AG08395 (cell line): ENCODE measurements at regions not wholly inside any gene's neighbourhood (a gene's known extent, or its start where the extent isn't known, plus 50 kb on each side); places are given as distances from the start of the nearest gene placed in this dataset.
A peak's percentile ranks its signal among the peaks of the same experiment; 100 is the strongest.
"Not testable (repeated sequence)": the region's sequence is repeated elsewhere in the genome, so short reads cannot be mapped to it uniquely, and the experiment has no call there.

Source experiments
- DNase-seq: peaks from one replicate; pipeline ENCODE4 v3.0.0; 2012; ENCODE audit warnings: mixed read lengths, low spot score

GRCh38 chr6:150456466-150456865 is 87.7 kb downstream of the IYD start:
- DNase-seq = no peak

GRCh38 chr6:150456902-150457643 is 88.3 kb downstream of the IYD start:
- no peak for DNase-seq

- no peak for DNase-seq
These were observed 89.8 kb downstream of the IYD start for GRCh38 chr6:150458579-150458978.

- no peak for DNase-seq
These were observed 95.0 kb downstream of the IYD start for GRCh38 chr6:150463852-150464251.

- no peak for DNase-seq
These were observed 96.2 kb downstream of the IYD start for GRCh38 chr6:150464966-150465365.

GRCh38 chr6:150465610-150466009 is 96.8 kb downstream of the IYD start:
- DNase-seq = no peak

GRCh38 chr6:150466196-150466595 is 97.4 kb downstream of the IYD start:
- no peak for DNase-seq

- no peak for DNase-seq
These were observed 101.3 kb downstream of the IYD start for GRCh38 chr6:150470131-150470530.

- DNase-seq = no peak
These were observed 102.3 kb downstream of the IYD start for GRCh38 chr6:150470960-150471665.

- no peak for DNase-seq
These were observed 110.1 kb downstream of the IYD start for GRCh38 chr6:150478656-150479545.

GRCh38 chr6:150482883-150483409 is 114.1 kb downstream of the IYD start:
- DNase-seq = no peak

GRCh38 chr6:150485161-150485958 is 114.3 kb upstream of the PLEKHG1 start:
- no peak for DNase-seq

- DNase-seq = peak; percentile 10
These were observed 113.6 kb upstream of the PLEKHG1 start for GRCh38 chr6:150486048-150486447.

GRCh38 chr6:150490586-150490985 is 109.1 kb upstream of the PLEKHG1 start:
- DNase-seq = no peak

- peak; percentile 32 for DNase-seq
These were observed 108.4 kb upstream of the PLEKHG1 start for GRCh38 chr6:150491131-150491810.

GRCh38 chr6:150491811-150492172 is 107.9 kb upstream of the PLEKHG1 start:
- DNase-seq = no peak

- DNase-seq = no peak
These were observed 107.2 kb upstream of the PLEKHG1 start for GRCh38 chr6:150492507-150492906.

GRCh38 chr6:150492941-150493340 is 106.7 kb upstream of the PLEKHG1 start:
- no peak for DNase-seq

GRCh38 chr6:150493552-150493951 is 106.1 kb upstream of the PLEKHG1 start:
- not testable (repeated sequence) for DNase-seq

GRCh38 chr6:150494241-150494640 is 105.4 kb upstream of the PLEKHG1 start:
- no peak for DNase-seq

- DNase-seq = no peak
These were observed 104.6 kb upstream of the PLEKHG1 start for GRCh38 chr6:150495126-150495525.
